T-helper 2 cell (primary cell): ENCODE measurements at regions not wholly inside any gene's neighbourhood (a gene's known extent, or its start where the extent isn't known, plus 50 kb on each side); places are given as distances from the start of the nearest gene placed in this dataset.
A peak's percentile ranks its signal among the peaks of the same experiment; 100 is the strongest.

Source experiments
- DNase-seq, 5 experiments: peaks; one replicate each; pipeline versions ENCODE4 v3.0.0 to v3.0.0-alpha.2; 2012 to 2022

- no peak for DNase-seq
Observed at GRCh38 chr3:72101494-72101893, 316.5 kb upstream of the PROK2 start.

- DNase-seq = peak; percentile 61 to 91 (median 73)
Observed at GRCh38 chr3:72100601-72101187, 315.7 kb upstream of the PROK2 start.

GRCh38 chr3:72100080-72100511, 315.1 kb upstream of the PROK2 start:
- DNase-seq = no peak

DNA sequence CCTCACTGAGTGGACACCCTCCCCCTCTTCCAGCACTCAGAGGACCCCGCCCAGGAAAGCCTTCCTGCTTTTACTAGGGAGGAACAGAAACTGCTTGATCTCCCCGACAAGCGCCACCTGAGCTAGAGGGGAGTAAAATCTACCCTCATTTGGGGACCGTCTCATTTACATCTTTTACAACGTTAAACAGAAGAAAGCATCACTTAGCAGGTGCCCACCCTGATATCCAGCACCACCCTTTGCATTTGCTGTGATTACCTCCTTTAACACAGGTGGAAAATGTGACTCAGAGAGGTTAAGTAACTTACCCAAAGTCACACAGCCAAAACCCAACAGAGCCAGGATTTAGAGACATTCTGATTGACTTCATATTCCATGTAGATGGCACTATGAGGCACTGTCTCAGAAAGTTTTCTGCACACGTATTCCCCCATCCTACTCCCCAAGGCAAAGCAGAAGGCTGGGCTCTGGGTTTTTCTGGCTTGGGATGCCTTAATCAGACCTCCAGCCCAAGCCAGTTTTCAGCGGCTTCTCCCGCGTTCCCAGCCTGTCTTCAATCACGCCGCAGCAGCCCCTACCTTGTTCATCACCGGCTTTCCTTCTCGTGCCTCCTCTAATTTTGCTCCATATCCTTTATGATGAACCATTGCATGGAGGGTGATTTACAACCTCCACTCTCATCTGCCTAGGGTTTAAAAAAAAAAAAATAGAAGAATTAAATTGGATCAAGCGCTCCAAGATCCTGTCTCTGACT, 314.6 kb upstream of the PROK2 start:
- no peak for DNase-seq

GRCh38 chr3:72097053-72097452, 312.1 kb upstream of the PROK2 start:
- DNase-seq = no peak

- DNase-seq = no peak
Observed at GRCh38 chr3:72095521-72095920, 310.6 kb upstream of the PROK2 start.

GRCh38 chr3:72093992-72094334, 309.0 kb upstream of the PROK2 start:
- no peak for DNase-seq

DNA sequence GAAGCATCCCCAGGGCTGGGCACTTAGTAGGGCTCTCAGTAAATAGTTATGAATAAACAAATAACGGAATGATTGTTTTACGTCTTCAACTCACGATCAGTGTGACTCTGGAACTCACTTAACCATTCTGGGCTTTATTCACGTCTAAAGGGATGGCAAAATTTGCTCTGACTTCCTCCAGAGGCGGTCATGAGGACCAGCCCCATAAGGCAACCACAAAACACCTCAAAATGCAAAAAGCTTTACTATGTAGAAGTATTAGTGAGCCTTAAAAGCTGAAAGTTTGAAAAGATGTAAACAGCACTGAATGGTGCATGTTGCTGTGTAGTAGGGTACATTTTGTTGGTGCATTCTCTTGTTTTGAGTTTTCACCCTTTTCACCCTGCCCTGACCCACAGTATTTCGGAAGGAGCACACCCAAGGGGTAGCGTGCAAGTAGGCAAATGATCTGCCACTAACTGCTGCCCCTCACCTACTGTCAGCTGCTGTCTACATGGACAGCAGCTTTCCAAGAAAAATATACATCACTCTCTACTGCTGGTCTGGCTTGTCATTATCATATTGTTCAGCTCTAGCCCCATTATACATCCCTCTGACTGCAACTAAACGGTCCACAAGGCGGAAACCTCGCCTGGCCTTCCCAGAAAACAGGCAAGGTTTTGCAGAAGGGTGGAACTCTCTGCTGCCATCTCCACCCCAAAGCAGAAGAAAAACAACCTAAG, 308.5 kb upstream of the PROK2 start:
- DNase-seq = no peak

GRCh38 chr3:72092778-72093177, 307.8 kb upstream of the PROK2 start:
- DNase-seq = no peak

DNA sequence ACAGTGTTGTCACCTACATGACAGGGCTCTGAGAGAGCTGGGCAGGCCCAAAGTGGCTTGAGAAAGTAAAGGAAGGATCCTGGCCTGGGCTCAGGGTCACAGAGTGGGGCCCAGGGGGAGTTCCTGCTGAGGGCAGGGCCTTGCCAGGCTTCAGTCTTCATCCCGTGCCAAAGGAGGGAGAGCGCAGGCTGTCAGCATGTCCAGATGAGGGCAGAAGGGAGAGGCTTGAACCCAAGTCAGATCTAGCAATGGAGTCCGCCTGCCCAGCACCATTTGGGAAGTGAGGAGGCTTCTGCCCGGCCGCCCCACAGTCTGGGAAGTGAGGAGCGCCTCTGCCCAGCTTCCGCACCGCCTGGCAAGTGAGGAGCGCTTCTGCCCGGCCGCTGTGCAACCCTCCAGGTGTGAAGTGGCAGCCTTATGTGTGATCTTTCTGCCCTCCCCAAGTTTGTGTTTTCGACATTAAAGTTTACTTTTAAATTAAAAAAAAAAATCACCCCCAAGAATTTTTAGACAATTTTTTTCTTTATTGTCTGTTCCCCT, 303.6 kb upstream of the PROK2 start:
- no peak for DNase-seq

GRCh38 chr3:72087420-72087819, 302.5 kb upstream of the PROK2 start:
- DNase-seq = no peak

DNA sequence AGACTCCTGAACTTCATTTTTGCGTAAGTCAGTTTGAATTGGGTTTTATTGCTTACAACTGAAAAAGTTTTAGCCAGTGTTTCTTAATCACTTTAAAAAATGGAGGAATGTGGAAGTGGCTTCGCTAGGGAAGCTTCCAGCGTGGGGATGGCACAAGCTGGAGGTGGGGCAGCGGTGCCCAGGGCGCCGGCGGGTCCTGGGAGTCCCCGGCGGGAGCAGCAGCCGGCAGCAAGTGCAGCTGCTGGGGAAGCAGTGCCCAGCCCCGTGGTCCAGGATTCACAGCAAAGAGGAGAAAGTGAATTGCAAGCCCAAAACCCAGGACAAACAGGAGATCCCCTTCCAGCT, 301.8 kb upstream of the PROK2 start:
- no peak for DNase-seq

DNA sequence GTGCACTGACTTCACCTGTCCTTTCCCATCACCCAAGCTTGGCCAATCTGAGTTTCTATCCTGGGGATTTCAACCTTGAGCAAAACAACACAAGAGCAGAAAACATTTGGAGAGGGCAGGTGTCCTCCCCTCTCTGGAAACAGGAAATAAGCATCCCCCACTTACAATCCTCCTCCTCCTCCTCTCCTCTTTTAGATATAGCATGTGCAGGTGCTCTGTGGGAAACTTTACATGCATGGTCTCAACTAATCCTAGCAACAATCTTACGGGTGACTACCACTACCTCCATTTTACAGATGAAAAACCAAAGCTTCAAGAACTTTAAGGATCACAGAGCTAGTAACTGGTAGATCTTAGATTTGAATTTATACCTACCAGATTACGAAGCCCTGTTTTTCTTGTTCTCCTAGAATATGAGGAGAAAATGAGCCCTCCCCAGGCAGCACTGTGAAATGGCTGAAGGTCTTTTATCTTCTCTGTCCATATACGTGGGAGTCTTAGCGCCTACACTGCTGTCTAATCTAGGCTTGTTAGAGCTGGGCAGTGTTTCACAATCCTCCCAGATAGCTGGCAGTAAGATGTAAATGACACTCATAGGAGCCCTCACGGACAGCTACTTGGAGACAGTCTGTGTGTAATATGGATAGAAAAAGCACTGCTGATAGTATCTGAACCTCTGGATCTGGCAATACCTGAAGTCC, 301.2 kb upstream of the PROK2 start:
- no peak for DNase-seq

DNA sequence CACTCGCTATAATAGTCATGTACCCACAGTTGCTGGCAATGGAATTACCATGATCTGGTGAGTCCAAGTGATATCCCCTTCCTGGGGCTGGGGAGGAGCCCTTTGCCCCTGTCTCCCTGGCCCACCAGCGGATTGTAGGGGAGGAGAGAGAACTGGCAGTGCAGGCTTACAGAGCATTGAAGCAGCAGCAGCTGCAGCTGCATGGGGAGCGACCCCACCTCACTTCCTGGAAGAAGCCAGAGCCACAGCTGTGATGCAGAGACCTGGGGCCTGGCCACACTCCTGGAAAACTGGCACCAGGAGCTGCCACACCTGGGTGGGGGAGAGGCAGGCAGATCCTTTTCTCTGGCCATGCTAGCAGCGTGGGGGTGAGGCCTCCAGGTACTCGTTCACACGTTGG, 300.1 kb upstream of the PROK2 start:
- DNase-seq = no peak

DNA sequence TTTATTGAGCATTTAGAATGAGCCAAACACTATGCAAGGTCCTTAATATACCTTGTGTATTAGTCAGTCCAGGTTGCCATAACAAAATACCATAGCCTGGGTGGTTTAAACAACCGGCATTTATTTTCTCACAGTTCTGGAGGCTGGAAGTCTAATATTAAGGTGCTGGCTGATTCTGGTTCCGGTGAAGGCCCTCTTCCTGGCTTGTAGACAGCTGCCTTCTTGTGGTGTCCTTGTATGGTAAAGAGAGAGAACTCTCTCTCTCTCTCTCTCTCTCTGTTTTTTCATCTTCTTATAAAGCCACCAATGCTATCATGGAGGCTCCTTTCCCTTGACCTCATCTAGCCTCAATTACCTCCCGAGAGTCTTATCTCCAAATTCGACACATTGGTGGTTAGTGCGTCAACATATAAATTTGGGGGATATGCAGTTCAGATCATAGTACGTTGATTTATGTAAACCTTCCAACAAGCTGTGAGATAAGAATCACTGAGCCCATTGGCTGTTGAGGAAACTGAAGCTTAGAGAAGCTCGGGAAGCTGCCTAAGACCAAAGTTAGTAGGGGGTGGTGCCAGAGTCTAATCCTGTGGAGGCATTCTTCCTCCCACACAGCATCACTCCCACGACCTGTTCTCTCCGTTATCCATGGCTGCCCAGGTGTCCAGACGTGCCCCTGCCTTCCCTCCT, 298.0 kb upstream of the PROK2 start:
- no peak for DNase-seq

DNA sequence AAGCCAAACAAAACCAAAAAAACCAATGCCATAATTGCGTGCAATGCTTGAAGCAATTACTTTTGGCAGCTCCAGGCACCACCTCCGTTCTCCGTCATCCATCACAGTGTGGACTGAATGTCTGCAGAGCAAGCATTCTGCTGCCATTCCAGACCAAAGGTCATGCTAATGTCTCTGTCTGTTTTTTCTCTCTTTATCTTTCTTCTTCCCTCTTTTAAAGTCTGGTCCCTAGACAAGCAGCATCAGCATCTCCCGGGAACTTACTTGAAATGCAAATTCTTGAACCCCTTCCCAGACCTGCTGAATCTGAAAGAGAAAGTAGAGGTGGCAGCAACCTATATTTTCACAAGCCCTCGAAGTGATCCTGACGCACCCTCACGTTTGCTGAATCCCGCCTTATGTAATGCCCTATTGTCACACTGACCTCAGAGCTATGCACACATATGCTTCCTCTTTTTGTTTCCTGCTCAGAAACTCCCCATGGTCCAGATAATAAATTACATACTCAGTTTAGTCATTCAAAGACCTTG, 297.3 kb upstream of the PROK2 start:
- DNase-seq = no peak

DNA sequence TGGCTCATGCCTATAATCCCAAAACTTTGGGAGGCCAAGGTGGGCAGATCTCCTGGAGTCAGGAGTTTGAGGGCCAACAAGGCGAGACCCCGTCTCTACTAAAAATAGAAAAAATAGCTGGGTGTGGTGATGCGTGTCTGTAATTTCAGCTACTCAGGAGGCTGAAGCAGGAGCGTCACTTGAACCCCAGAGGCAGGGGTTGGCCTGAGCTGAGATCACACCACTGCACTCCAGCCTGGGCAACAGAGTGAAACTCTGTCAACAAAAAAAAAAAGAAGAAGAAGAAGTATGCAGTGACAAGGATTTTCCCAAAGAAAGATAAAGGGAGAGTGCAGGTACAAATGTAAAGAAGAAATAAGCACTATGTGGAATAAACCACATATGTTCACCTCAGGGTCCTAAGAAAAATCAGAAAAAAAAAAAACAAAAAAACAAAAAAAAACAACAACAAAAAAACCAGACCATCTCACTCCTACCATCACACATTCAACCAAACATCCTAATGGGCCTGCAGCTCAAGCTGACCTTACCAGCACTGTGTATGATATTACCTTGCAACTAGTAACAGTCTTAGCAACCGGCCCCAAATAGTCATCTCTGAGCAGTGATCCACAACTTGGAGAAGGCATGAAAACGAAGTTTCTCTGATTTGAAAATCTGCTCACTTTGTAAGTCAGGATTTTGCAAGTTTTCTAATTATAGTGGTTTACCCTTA, 296.7 kb upstream of the PROK2 start:
- no peak for DNase-seq

DNA sequence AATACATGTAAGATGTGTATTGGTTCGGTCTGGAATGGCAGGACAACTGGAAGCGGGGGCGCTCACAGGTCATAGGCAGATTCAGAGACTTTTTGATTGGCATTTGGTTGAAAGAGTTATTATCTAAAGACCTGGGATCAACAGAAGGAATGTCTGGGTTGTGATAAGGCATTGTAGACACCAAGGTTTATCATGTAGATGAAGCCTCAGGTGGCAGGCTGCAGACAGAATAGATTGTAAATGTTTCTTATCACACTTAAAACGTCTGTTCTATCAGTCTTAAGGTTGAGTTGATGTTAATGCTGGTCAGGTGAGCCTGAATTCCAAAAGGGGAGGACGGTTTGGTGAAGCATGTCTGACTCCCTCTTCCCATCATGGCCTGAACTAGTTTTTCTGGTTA, 295.9 kb upstream of the PROK2 start:
- DNase-seq = no peak

DNA sequence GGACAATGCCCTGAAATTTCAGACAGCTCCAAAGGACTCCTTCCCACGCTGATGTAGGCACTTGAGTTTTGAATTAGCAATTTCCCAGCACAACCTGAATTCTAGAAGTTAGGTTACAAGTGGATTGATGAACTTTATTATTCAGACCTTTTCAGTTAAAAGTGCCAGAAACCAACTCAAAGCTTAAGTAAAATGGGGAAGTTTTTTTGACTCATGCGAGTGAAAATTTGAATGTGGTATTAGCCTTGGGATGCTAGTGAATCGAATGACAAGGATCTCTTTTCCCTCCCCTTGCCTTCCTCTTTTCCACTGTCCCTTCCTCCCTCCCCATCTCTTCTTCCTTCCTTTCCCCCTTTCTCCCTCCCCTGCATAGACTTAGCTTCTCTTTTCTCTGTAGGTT, 295.1 kb upstream of the PROK2 start:
- no peak for DNase-seq

- DNase-seq = no peak
Observed at GRCh38 chr3:72079369-72079872, 294.5 kb upstream of the PROK2 start.

DNA sequence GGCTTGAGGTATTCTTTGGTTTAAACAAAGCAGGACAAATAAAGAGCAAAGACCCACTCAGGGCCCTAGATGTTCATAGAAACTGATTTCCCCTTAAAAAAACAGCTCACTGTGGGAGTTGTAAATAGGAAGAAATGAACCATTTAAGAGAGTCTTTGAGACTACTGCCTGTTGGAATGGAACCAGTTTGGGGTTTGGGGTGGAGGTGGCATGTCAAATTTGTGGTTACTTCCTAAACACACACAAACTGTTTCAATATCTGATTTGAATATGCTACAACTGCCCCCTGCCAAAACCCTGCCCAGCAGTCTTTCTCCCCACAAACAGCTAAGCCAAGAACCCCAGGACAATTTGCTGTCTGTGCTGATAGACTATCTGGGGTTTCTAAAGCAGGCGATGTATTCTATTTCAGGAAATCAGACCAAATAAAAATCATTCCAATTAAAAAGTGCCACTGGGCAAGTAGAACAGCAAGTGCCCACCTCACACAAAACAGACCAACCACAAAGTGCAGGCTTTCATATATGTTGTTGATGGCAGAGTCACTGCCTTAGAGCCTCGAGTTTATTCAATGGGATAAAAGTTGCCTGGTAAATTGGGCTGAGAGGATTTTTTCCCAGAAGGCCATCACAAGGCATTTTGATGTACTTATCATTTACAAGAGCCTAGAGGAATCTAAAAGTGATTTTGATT, 293.9 kb upstream of the PROK2 start:
- DNase-seq = peak in 1 of 5 experiments; percentile 24
